ENCODE measurements at regions not wholly inside any gene's neighbourhood (a gene's known extent, or its start where the extent isn't known, plus 50 kb on each side); places are given as distances from the start of the nearest gene placed in this dataset.
"Not testable (repeated sequence)": the region's sequence is repeated elsewhere in the genome, so short reads cannot be mapped to it uniquely, and the experiment has no call there.

DNA sequence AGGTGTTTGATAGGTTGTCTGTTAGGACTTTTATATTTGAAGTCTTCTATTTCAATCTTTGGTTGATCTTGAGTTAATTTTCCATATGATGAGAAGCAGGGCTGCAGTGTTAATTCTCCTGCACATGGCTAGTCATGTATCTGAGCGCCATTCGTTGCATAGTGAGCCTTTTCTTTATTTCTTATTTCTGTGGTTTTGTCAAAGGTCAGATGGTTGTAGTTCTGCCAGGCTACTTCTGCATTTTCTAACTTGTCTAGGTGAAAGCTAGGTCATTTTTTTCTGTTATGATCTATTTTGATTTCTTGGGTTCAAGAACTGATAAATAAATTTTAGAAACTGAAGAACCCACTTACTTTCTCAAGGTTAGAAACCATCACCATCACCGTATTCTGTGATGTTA lies 56.7 kb downstream of the CCDC74A start:
- DNase-seq: no peak

DNA sequence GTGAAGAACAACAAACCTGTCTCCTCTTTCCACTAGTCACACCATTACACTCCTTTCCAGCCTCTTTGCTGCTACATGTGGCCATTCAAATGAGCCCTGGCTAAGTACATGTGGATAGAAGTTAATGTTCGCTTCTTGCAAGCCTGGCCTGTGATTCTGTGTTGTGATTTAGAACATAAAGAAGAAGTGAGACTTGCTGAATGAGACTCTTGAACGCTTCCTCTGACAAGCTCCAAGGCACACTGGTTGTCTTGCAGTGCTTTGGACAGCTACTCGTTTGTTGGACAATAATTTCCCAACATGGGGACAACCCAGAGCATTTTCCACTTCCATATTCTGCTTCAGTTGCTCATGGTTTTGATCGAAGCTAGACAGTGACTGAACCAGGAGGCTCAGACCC lies 57.3 kb downstream of the CCDC74A start:
- DNase-seq: no peak

DNA sequence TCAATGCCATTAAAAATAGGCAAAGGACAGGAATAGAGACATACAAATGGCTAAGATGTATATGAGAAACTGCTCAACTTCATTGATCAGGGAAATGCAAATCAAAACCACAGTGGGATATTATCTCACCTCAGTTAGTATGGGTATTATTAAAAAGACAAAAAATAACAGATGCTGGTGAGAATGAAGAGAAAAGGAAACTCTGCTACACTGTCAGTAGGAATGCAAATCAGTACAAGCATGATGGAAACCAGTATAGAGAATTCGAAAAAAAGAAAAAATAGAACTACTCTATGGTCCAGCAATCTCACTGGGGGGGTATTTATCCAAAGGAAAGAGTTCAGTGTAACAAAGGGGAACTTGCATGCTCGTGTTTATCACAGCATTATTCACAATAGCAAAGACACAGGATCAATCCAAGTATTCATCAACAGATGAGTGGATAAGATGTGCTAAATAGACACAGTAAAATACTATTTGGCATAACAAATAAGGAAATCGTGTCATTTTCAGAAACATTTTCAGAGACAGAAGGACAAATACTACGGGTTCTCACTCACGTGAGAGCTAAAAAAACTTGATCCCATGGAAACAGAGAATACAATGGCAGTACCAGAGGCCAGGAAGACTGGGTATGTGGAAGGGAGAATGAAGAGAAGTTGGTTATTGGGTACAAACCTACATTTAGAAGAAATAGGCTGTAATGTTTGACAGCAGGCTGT lies 60.6 kb downstream of the CCDC74A start:
- DNase-seq: no peak

- not testable (repeated sequence) for DNase-seq
Measured at GRCh38 chr2:131589126-131589525, 61.4 kb downstream of the CCDC74A start.

GRCh38 chr2:131590366-131590765 lies 62.7 kb downstream of the CCDC74A start:
- no peak for DNase-seq

GRCh38 chr2:131590896-131591295 lies 63.2 kb downstream of the CCDC74A start:
- DNase-seq: no peak

DNA sequence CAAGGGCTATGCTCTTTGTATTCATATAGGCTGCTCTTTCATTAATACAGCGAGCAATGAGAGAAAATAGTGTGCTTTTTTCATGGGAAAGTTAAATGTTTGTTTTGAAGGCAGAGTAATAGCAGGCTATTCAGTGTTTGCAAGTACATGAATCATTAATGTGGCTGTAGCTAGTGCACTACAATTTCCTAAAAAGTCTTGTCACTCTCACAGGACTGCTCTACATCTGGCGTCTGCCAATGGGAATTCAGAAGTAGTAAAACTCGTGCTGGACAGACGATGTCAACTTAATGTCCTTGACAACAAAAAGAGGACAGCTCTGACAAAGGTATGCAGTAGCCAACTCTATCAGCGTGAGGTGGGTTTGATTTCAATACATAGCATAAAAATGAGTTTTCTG lies 68.9 kb downstream of the CCDC74A start:
- DNase-seq: not testable (repeated sequence)

DNA sequence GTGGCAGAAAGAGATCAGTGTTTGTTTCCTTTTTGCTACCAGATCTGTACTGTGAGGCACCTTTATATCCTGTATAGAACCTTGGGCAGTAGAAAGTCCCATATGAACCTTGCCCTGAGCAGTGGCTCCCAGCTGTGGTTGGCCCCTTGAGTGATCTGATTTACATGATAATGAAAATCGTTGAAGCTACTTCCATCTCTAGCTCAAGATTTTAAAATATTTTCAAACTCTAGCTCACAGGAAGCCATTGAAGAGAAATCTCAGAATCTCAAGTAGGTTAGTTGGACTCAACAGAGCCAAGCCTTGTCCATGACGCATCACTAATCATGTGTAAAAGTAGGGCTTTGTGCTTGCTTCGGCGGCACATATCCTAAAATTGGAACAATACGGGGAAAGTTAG lies 74.8 kb downstream of the CCDC74A start:
- not testable (repeated sequence) for DNase-seq

GRCh38 chr2:131604652-131605051 lies 77.0 kb downstream of the CCDC74A start:
- not testable (repeated sequence) for DNase-seq

DNA sequence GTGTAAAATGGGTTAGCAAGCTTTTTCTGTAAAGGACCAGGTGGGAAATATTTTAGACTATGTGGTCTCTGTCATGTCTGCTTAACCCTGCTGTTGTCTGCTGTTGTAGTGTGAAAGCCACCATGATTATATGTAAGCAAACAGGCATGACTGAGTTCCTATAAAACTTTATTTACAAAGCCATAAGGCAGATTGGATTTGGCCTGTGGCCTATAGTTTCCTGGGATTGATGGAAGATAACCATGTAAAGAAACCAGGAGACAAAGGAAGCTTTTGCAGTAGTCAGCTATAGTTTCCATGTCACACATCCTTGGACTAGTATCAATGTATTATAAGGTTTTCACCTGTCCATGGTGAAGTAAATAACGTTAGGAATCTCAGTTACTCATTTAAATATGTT lies 78.7 kb downstream of the CCDC74A start:
- DNase-seq: not testable (repeated sequence)

- DNase-seq: not testable (repeated sequence)
Measured at GRCh38 chr2:131607056-131607455, 79.4 kb downstream of the CCDC74A start.

GRCh38 chr2:131614539-131614938 lies 86.9 kb downstream of the CCDC74A start:
- DNase-seq: not testable (repeated sequence)

DNA sequence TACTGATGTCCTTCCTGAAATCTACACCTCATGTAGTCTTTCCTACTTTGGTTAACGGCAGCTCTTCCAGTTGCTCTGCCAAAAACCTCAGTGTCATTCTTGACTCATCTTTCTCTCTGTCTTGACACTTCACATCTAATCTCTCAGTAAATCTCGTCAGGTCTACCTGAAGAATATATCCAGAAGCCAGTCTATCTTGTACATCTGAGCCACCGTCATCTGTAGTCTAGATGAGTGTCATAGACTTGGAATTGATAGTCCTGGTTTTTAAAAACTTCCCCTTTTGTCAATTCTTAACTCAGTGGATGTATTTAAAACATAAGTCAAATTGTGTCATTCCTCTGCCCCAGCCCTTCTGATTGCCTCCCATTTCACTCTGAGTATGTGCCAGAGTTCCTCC lies 90.6 kb downstream of the CCDC74A start:
- not testable (repeated sequence) for DNase-seq

DNA sequence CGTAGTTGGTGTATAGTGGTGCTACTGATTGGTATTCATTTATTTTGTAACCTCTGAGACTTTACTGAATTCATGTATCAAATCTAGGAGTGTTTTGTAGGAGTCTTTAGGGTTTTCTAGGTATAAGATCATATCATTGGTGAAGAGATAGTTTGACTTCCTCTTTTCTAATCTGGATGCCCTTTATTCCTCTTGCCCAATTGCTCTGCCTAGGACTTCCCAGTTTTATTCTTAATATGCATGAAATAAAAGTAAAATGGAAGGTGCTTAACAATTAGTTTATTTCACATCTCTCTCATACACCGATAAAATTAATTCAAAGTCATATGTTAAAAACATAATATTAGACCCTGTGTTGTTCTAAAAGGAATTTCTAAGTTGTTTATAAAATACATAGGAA lies 95.2 kb downstream of the CCDC74A start:
- DNase-seq: not testable (repeated sequence)

DNA sequence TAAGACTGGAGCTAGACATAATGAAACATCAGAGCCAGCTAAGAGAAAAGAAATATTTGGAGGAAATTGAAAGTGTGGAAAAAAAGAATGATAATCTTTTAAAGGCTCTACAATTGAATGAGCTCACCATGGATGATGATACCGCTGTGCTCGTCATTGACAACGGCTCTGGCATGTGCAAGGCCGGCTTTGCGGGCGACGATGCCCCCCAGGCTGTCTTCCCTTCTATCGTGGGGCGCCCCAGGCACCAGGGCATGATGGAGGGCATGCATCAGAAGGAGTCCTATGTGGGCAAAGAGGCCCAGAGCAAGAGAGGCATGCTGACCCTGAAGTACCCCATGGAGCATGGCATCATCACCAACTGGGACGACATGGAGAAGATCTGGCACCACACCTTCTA lies 98.3 kb downstream of the CCDC74A start:
- DNase-seq: not testable (repeated sequence)

DNA sequence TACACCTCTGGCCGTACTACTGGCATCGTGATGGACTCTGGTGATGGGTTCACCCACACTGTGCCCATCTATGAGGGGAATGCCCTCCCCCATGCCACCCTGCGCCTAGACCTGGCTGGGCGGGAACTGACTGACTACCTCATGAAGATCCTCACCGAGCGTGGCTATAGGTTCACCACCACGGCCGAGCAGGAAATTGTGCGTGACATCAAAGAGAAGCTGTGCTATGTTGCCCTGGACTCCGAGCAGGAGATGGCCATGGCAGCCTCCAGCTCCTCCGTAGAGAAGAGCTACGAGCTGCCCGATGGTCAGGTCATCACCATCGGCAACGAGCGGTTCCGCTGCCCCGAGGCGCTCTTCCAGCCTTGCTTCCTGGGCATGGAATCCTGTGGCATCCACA lies 98.9 kb downstream of the CCDC74A start:
- not testable (repeated sequence) for DNase-seq

DNA sequence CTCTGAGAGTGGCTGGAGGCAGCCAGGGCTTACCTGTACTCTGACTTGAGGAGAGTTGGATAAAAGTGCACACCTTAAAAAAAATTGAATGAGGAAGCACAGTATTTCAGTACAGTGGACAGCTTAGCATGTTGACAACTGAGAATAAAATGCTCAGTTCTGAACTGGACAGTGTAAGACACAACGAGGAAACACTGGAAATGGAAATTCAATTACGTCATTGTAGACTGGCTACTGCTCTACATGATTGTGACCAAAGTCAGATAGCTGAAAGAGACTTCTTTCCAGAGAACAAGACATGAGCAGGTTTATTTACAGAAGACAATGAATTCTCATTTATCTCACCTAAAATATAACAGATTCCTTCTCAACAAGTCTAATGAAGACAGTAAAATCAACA lies 100.1 kb downstream of the CCDC74A start:
- not testable (repeated sequence) for DNase-seq

DNA sequence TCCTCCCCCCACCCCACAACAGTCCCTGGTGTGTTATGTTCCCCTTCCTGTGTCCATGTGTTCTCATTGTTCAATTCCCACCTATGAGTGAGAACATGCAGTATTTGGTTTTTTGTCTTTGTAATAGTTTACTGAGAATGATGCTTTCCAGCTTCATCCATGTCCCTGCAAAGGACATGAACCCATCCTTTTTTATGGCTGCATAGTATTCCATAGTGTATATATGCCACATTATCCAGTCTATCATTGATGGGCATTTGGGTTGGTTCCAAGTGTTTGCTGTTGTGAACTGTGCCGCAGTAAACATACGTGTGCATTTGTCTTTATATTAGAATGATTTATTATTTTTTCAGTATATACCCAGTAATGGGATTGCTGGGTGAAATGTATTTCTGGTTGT lies 104.0 kb downstream of the CCDC74A start:
- DNase-seq: not testable (repeated sequence)

DNA sequence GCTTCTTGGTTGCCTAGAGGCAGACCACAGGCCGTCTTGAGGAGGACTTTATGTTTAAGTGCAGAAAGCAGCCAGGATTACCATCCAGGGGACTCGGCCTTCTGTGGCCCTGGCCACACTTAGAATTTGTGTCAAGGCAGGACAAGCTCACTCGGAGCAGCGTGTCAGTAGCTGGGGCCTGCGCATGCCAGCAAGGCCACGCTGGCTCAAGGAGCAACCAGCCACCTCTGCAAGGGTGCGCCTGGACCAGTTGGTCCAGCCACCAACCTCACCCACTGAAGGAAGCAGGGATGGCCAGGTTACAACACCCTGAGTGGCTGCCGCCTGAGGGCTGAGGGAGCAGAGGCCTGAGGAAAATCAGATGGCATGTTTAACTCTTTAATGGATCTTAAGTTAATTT lies 105.7 kb downstream of the CCDC74A start:
- not testable (repeated sequence) for DNase-seq

GRCh38 chr2:131633827-131634695 lies 106.4 kb downstream of the CCDC74A start:
- DNase-seq: not testable (repeated sequence)

DNA sequence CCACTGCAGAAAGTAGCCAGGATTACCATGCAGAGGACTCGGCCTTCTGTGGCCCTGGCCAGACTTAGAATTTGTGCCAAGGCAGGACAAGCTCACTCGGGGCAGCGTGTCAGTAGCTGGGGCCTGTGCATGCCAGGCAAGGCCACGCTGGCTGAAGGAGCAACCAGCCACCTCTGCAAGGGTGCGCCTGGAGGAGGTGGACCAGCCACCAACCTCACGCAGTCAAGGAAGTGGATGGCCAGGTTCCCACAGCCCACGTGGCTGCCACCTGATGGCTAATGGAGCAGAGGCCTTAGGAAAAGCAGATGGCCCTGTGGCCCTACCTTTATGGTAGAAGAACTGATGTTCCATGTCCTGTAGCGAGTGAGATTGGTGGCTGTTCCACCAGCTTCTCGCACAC lies 107.9 kb downstream of the CCDC74A start:
- no peak for DNase-seq

DNA sequence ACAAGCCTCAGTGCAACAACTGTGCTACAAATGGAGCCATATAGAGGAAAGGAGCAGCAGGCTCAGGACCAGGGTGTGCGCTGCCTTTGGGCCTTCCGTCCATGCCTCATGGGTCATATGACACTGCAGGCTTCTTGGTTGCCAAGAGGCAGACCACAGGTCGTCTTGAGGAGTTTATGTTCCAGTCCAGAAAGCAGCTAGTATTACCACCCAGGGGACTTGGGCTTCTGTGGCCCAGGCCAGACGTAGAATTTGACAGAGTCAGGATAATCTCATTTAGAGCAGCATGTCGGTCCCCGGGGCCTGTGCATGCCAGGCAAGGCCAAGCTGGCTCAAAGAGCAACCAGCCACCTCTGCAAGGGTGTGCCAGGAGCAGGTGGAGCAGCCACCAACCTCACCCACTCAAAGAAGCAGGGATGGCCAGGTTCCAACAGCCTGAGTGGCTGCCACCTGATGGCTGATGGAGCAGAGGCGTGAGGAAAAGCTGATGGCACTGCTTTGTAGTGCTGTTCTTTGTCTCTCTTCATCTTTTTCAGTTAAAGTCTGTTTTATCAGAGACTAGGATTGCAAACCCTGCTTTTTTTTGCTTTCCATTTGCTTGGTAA lies 109.1 kb downstream of the CCDC74A start:
- DNase-seq: not testable (repeated sequence)

- DNase-seq: not testable (repeated sequence)
Measured at GRCh38 chr2:131639001-131639620, 111.4 kb downstream of the CCDC74A start.
